ENCODE measurements at regions not wholly inside any gene's neighbourhood (a gene's known extent, or its start where the extent isn't known, plus 50 kb on each side); places are given as distances from the start of the nearest gene placed in this dataset.

GRCh38 chr1:81573458-81573857 is 227.3 kb upstream of the ADGRL2 start:
- no peak for DNase-seq

GRCh38 chr1:81571946-81572345 is 228.8 kb upstream of the ADGRL2 start:
- DNase-seq, result no peak

GRCh38 chr1:81569761-81570160 is 231.0 kb upstream of the ADGRL2 start:
- no peak for DNase-seq

- no peak for DNase-seq
Observed at GRCh38 chr1:81563632-81564031, 237.1 kb upstream of the ADGRL2 start.

- DNase-seq, result no peak
Observed at GRCh38 chr1:81562934-81563333, 237.8 kb upstream of the ADGRL2 start.

- DNase-seq, result no peak
Observed at GRCh38 chr1:81560629-81561028, 240.1 kb upstream of the ADGRL2 start.

- DNase-seq, result no peak
Observed at GRCh38 chr1:81559662-81560350, 240.9 kb upstream of the ADGRL2 start.

- no peak for DNase-seq
Observed at GRCh38 chr1:81558291-81559076, 242.2 kb upstream of the ADGRL2 start.

- no peak for DNase-seq
Observed at GRCh38 chr1:81556968-81557367, 243.8 kb upstream of the ADGRL2 start.

- DNase-seq, result no peak
Observed at GRCh38 chr1:81554534-81554933, 246.2 kb upstream of the ADGRL2 start.

GRCh38 chr1:81554108-81554507 is 246.6 kb upstream of the ADGRL2 start:
- no peak for DNase-seq

- no peak for DNase-seq
Observed at GRCh38 chr1:81553503-81553902, 247.2 kb upstream of the ADGRL2 start.

GRCh38 chr1:81551946-81552345 is 248.8 kb upstream of the ADGRL2 start:
- DNase-seq, result no peak

- DNase-seq, result no peak
Observed at GRCh38 chr1:81550753-81551152, 250.0 kb upstream of the ADGRL2 start.

- DNase-seq, result no peak
Observed at GRCh38 chr1:81549588-81550127, 251.1 kb upstream of the ADGRL2 start.

GRCh38 chr1:81548918-81549587 is 251.7 kb upstream of the ADGRL2 start:
- no peak for DNase-seq

GRCh38 chr1:81547912-81548303 is 252.8 kb upstream of the ADGRL2 start:
- no peak for DNase-seq

- no peak for DNase-seq
Observed at GRCh38 chr1:81547261-81547911, 253.3 kb upstream of the ADGRL2 start.

- DNase-seq, result no peak
Observed at GRCh38 chr1:81545734-81546133, 255.0 kb upstream of the ADGRL2 start.

- no peak for DNase-seq
Observed at GRCh38 chr1:81543764-81544163, 257.0 kb upstream of the ADGRL2 start.

GRCh38 chr1:81542196-81542595 is 258.5 kb upstream of the ADGRL2 start:
- DNase-seq, result no peak

GRCh38 chr1:81540216-81540615 is 260.5 kb upstream of the ADGRL2 start:
- DNase-seq, result no peak

GRCh38 chr1:81529014-81529413 is 271.7 kb upstream of the ADGRL2 start:
- DNase-seq, result no peak

Measured in right kidney (tissue), 1 donor.